ENCODE measurements at regions not wholly inside any gene's neighbourhood (a gene's known extent, or its start where the extent isn't known, plus 50 kb on each side); places are given as distances from the start of the nearest gene placed in this dataset.

DNA sequence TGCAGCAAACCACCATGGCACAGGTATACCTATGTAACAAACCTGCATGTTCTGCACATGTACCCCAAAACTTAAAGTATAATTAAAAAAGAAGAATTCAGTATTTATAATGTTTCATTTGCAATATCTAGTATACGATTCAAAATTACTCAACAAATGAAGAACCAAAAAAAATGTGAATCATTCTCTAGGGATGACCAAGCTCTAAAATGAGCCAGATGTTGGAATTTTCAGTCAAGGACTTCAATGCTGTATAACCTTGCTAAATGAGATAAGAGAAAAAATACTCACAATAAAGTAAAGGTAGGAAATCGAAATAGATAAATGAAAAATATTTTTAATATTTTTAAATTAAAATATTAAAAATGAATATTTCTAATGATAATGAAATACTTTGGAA, 108.7 kb upstream of the ADRA1B start:
- Histone ChIP-seq H3K27ac (ENCODE audit: insufficient read depth, low read depth, low read length) (no peak overlapping the region), H4K20me1 (replicated peaks; ENCODE audit: control insufficient read depth, extremely low read depth, insufficient read depth, low read length) (no peaks in the 10 kb centered on the region), H3K79me2 (ENCODE audit: control insufficient read depth, insufficient read depth, low read length) (no peaks in the 10 kb centered on the region), H2AFZ (ENCODE audit: low read depth, low read length) (no peak overlapping the region), H3K9me1 (replicated peaks; ENCODE audit: control insufficient read depth, extremely low read depth, insufficient read depth, low read length) (no peaks in the 10 kb centered on the region), H3K4me2 (ENCODE audit: insufficient read depth, low read length) (no peak overlapping the region), H3K36me3 (ENCODE audit: control insufficient read depth in 2 of 2, extremely low read depth in 1 of 2, insufficient read depth in 2 of 2, low read length in 2 of 2) (no peaks in the 10 kb centered on the region), H3K27me3 (ENCODE audit: control insufficient read depth in 2 of 2, insufficient read depth in 2 of 2, low read length in 2 of 2) (no peaks in the 10 kb centered on the region), H3K9me3 (replicated peaks; ENCODE audit: control insufficient read depth, insufficient read depth, low read length) (no peaks in the 10 kb centered on the region), H3K4me3 (replicated peaks in 1 of 3; ENCODE audit: insufficient read depth in 1 of 3, low read depth in 1 of 3, low read length in 3 of 3) (no peak overlapping the region), H3K9ac (replicated peaks; ENCODE audit: extremely low read depth, insufficient read depth, low read length) (no peak overlapping the region), H3K4me1 (ENCODE audit: control insufficient read depth, extremely low read depth, insufficient read depth, low read length) (no peaks in the 10 kb centered on the region)
- no peak for FAIRE-seq
- no TSS peak for BruUV-seq (replicated peaks)
- CTCF ChIA-PET = no interaction called here
- dilution Hi-C loops (cut with MboI; ENCODE audit: extremely low pct_ligation_motif_present, low sequenced_read_pairs) (no loop called here), intact Hi-C loops (cut with micrococcal nuclease) (no loop called here)
- DNase-seq (ENCODE audit: low read depth, low spot score) = no peak
- POLR2A ChIA-PET = no interaction called here
- TF ChIP-seq MYC (IDR thresholded peaks at IDR 0.05; ENCODE audit: low read depth, low read length) (no peak), GATA2 (IDR thresholded peaks at IDR 0.05; ENCODE audit: insufficient read depth, insufficient read length, low read depth, low read length) (no peak), EZH2 (IDR thresholded peaks at IDR 0.05; ENCODE audit: borderline replicate concordance, low read depth, low read length, severe bottlenecking) (no peak), POLR2A (IDR thresholded peaks at IDR 0.05; ENCODE audit: low read depth, low read length) (no peak), POLR2AphosphoS5 (IDR thresholded peaks at IDR 0.05; ENCODE audit: insufficient read depth, low read depth, low read length) (no peak), JUN (IDR thresholded peaks at IDR 0.05; ENCODE audit: borderline replicate concordance, insufficient read depth, insufficient read length, low read depth) (no peak), FOS (IDR thresholded peaks at IDR 0.05; ENCODE audit: borderline replicate concordance, insufficient read depth, low read length) (no peak)
- TF ChIP-seq, protein P1, sequence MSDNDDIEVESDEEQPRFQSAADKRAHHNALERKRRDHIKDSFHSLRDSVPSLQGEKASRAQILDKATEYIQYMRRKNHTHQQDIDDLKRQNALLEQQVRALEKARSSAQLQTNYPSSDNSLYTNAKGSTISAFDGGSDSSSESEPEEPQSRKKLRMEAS (IDR thresholded peaks at IDR 0.05; ENCODE audit: insufficient read depth, insufficient read length) = no peak
- TF ChIP-seq, protein P2, sequence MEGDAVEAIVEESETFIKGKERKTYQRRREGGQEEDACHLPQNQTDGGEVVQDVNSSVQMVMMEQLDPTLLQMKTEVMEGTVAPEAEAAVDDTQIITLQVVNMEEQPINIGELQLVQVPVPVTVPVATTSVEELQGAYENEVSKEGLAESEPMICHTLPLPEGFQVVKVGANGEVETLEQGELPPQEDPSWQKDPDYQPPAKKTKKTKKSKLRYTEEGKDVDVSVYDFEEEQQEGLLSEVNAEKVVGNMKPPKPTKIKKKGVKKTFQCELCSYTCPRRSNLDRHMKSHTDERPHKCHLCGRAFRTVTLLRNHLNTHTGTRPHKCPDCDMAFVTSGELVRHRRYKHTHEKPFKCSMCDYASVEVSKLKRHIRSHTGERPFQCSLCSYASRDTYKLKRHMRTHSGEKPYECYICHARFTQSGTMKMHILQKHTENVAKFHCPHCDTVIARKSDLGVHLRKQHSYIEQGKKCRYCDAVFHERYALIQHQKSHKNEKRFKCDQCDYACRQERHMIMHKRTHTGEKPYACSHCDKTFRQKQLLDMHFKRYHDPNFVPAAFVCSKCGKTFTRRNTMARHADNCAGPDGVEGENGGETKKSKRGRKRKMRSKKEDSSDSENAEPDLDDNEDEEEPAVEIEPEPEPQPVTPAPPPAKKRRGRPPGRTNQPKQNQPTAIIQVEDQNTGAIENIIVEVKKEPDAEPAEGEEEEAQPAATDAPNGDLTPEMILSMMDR (IDR thresholded peaks at IDR 0.05; ENCODE audit: extremely low read depth in 1 of 2, insufficient read depth in 1 of 2, low read depth in 1 of 2, low read length in 2 of 2) = no peak
